ENCODE measurements at regions not wholly inside any gene's neighbourhood (a gene's known extent, or its start where the extent isn't known, plus 50 kb on each side); places are given as distances from the start of the nearest gene placed in this dataset.
"Not testable (repeated sequence)": the region's sequence is repeated elsewhere in the genome, so short reads cannot be mapped to it uniquely, and the experiment has no call there.

DNA sequence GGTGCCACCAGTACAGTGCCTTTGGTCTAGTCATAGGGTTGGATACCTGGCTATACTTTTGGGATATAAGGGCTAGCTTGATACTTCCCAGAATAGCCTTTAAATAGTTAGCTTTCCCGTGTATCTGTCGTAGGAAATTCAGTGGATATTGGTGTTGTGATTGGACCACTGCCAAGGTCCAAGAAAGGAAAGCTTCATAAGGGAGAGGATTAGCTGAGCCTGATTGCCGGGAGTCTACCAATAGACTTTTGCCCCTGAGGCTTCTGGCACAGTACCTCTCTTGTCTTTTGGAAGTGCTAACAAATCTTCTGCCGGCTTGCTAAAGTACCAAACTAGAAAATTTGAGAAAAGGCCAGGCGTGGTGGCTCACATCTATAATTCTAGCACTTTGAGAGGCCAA lies 61.1 kb upstream of the XIST start:
- ATAC-seq (ENCODE audit: low FRiP score in 2 of 2) (no peak), DNase-seq (no peak)
- Histone ChIP-seq H3K4me3 (no peak overlapping the region), H3K27ac (no peak overlapping the region), H3K36me3 (no peaks in the 10 kb centered on the region), H3K27me3 (no peaks in the 10 kb centered on the region), H3K4me1 (peaks cover 0 to 9% (median 1%) of the 10 kb centered on the region in 4 donors), H3K9me3 (no peaks in the 10 kb centered on the region)
- WGBS, 2 donors = 51 to 64% methylated on average over 5 of the region's 5 CpGs
- TF ChIP-seq, protein P1, sequence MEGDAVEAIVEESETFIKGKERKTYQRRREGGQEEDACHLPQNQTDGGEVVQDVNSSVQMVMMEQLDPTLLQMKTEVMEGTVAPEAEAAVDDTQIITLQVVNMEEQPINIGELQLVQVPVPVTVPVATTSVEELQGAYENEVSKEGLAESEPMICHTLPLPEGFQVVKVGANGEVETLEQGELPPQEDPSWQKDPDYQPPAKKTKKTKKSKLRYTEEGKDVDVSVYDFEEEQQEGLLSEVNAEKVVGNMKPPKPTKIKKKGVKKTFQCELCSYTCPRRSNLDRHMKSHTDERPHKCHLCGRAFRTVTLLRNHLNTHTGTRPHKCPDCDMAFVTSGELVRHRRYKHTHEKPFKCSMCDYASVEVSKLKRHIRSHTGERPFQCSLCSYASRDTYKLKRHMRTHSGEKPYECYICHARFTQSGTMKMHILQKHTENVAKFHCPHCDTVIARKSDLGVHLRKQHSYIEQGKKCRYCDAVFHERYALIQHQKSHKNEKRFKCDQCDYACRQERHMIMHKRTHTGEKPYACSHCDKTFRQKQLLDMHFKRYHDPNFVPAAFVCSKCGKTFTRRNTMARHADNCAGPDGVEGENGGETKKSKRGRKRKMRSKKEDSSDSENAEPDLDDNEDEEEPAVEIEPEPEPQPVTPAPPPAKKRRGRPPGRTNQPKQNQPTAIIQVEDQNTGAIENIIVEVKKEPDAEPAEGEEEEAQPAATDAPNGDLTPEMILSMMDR (IDR thresholded peaks at IDR 0.05) = no peak
- no peak for TF ChIP-seq EP300 (IDR thresholded peaks at IDR 0.05)
- TF ChIP-seq POLR2AphosphoS5 (IDR thresholded peaks at IDR 0.05) = no peak
- no peak for TF ChIP-seq POLR2A (IDR thresholded peaks at IDR 0.05)

DNA sequence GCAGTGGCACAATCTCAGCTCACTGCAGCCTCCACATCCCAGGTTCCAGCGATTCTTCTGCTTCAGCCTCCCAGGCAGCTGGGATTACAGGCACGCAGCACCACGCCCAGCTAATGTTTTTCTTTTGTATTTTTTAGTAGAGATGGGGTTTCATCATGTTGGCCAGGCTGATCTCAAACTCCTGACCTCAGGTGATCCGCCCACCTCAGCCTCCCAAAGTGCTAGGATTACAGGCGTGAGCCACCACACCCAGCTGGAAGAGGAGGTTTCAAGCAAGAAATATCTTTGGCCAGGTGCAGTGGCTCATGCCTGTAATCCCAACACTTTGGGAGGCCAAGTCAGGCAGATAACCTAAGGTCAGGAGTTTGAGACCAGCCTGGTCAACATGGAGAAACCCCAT lies 59.4 kb upstream of the XIST start:
- H3K4me3 ChIP-seq; H3K27ac ChIP-seq; H3K9me3 ChIP-seq; H3K36me3 ChIP-seq; H3K4me1 ChIP-seq; ATAC-seq (ENCODE audit: low FRiP score in 2 of 2); DNase-seq; H3K27me3 ChIP-seq: not testable (repeated sequence)
- 91 to 96% methylated on average over 5 of the region's 5 CpGs for WGBS, 2 donors

DNA sequence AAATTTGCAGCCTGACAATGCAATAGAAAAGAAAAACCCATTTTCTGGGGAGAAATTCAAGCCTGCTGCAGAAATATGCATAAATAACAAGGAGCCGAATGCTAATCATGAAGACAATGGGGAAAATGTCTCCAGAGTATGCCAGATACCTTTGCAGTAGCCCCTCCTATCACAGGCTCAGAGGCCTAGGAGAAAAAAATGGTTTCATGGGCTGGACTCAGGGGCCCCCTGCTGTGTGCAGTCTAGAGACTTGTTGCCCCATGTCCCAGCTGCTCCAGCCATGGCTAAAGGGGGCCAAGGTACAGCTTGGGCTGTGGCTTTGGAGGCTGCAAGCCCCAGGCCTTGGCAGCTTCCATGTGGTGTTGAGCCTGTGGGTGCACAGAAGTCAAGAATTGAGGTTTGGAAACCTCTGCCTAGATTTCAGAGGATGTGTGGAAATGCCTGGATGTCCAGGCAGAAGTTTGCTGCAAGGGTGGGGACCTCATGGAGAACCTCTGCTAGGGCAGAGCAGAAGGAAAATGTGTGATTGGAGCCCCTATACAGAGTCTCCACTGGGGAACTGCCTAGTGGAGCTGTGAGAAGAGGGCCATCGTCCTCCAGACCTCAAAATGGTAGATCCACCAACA lies 53.3 kb upstream of the XIST start:
- 89 to 100% methylated on average over 1 to 2 of the region's 2 CpGs for WGBS, 2 donors

DNA sequence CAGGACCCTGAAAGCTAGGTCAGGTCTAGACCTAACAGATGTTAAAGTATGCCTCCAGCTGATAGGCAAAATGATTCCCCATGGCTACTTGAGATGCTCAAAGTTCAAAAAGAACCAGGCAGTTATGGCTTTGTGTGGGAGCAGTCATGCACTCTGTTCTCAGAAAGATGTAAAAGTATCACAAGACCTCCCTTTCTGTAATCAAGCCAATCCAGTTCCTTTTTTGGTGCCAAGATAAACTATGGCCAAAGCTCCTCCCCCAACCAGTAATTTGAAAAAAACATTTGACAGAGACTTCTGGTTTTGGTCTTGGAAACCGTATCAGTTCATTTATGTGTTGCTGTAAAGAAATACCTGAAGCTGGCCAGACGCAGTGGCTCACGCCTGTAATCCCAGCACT lies 51.4 kb upstream of the XIST start:
- Histone ChIP-seq H3K4me1 (no peaks in the 10 kb centered on the region), H3K4me3 (no peak overlapping the region), H3K36me3 (no peaks in the 10 kb centered on the region), H3K9me3 (peaks cover 0 to 13% (median 0%) of the 10 kb centered on the region in 4 donors), H3K27me3 (no peaks in the 10 kb centered on the region), H3K27ac (no peak overlapping the region)
- TF ChIP-seq EP300 (IDR thresholded peaks at IDR 0.05) (no peak), POLR2AphosphoS5 (IDR thresholded peaks at IDR 0.05) (no peak), POLR2A (IDR thresholded peaks at IDR 0.05) (no peak)
- TF ChIP-seq, protein P1 (IDR thresholded peaks at IDR 0.05) = no peak
- no peak for ATAC-seq (ENCODE audit: low FRiP score in 2 of 2)
- DNase-seq = no peak
- WGBS, 2 donors = 71 to 72% methylated on average over 3 of the region's 3 CpGs

More for the DNA sequence above, 53.3 kb upstream of the XIST start:
- ATAC-seq (ENCODE audit: low FRiP score in 2 of 2); H3K27ac ChIP-seq; DNase-seq; H3K4me1 ChIP-seq; H3K36me3 ChIP-seq; H3K4me3 ChIP-seq; H3K27me3 ChIP-seq: not testable (repeated sequence)
- peaks cover 0 to 13% (median 0%) of the 10 kb centered on the region in 4 donors for H3K9me3 ChIP-seq

Small RNA genes lying in the stretch of these regions (small RNA-seq; reads per million reads assigned to genes)
- gene ATP5MDP1 (0 reads per million in 4 donors), gene DDX3P2 (0 reads per million in 4 donors), gene MIR374B (6.7 to 24.9 (median 9.6) reads per million in 4 donors), gene MIR421 (22.2 to 83.7 (median 50.7) reads per million in 4 donors), gene RF02124 (0 reads per million in 4 donors), gene RF02125 (0 reads per million in 4 donors)
